ENCODE measurements at regions not wholly inside any gene's neighbourhood (a gene's known extent, or its start where the extent isn't known, plus 50 kb on each side); places are given as distances from the start of the nearest gene placed in this dataset.

GRCh38 chr7:82549616-82550285 is 106.2 kb upstream of the CACNA2D1 start:
- CTCF ChIA-PET, result no interaction called here
- in situ Hi-C loops (cut with HindIII; ENCODE audit: low pct_unique_long_range_greater_than_20kb, low sequenced_read_pairs), result no loop called here
- H3K36me3 ChIP-seq (ENCODE audit: control insufficient read depth, insufficient read depth, low read length), result no peaks in the 10 kb centered on the region

GRCh38 chr7:82548141-82548688 is 104.6 kb upstream of the CACNA2D1 start:
- intact Hi-C loops (cut with micrococcal nuclease; ENCODE audit: unreplicated experiment), result no loop called here
- no TSS peak for BruUV-seq (replicated peaks)

More at GRCh38 chr7:82549616-82550285, 106.2 kb upstream of the CACNA2D1 start:
- BruUV-seq (replicated peaks), result no TSS peak
- no peak for ATAC-seq
- intact Hi-C loops (cut with micrococcal nuclease; ENCODE audit: unreplicated experiment), result loop anchor here (2.0 kb wide), 1 partner anchor 21 kb away; no protein-coding TSS in a partner anchor
- no peaks in the 10 kb centered on the region for H3K27me3 ChIP-seq (ENCODE audit: control insufficient read depth, insufficient read depth, low read length)
- H3K4me3 ChIP-seq (ENCODE audit: low read depth in 2 of 2, low read length in 2 of 2), result no peak overlapping the region
- POLR2A ChIA-PET, result no interaction called here
- H3K4me1 ChIP-seq (ENCODE audit: control insufficient read depth, insufficient read depth, low read length), result no peaks in the 10 kb centered on the region
- H3K27ac ChIP-seq (ENCODE audit: low read length), result no peak overlapping the region
- DNase-seq (ENCODE audit: low read depth, low spot score), result no peak
- H3K9me3 ChIP-seq (ENCODE audit: control insufficient read depth, insufficient read depth, low read depth, low read length), result no peaks in the 10 kb centered on the region
- TF ChIP-seq CTCF (IDR thresholded peaks at IDR 0.05) (no peak), REST (IDR thresholded peaks at IDR 0.05; ENCODE audit: insufficient read depth in 1 of 2, low read depth in 2 of 2, low read length in 1 of 2) (no peak), TCF7L2 (IDR thresholded peaks at IDR 0.05; ENCODE audit: low read depth, low read length) (no peak), POLR2AphosphoS5 (IDR thresholded peaks at IDR 0.05; ENCODE audit: low read depth, low read length) (no peak)

More at GRCh38 chr7:82548141-82548688, 104.6 kb upstream of the CACNA2D1 start:
- ChIA-PET POLR2A (no interaction called here), CTCF (no interaction called here)
- TF ChIP-seq CTCF (IDR thresholded peaks at IDR 0.05) (no peak), POLR2AphosphoS5 (IDR thresholded peaks at IDR 0.05; ENCODE audit: low read depth, low read length) (no peak), REST (IDR thresholded peaks at IDR 0.05; ENCODE audit: insufficient read depth in 1 of 2, low read depth in 2 of 2, low read length in 1 of 2) (no peak), SIN3A (IDR thresholded peaks at IDR 0.05; ENCODE audit: borderline replicate concordance, insufficient read depth, low read depth, low read length) (no peak), TCF7L2 (IDR thresholded peaks at IDR 0.05; ENCODE audit: low read depth, low read length) (no peak)
- Histone ChIP-seq H3K27me3 (ENCODE audit: control insufficient read depth, insufficient read depth, low read length) (no peaks in the 10 kb centered on the region), H3K4me3 (ENCODE audit: low read depth in 2 of 2, low read length in 2 of 2) (no peak overlapping the region), H3K36me3 (ENCODE audit: control insufficient read depth, insufficient read depth, low read length) (no peaks in the 10 kb centered on the region), H3K9me3 (ENCODE audit: control insufficient read depth, insufficient read depth, low read depth, low read length) (no peaks in the 10 kb centered on the region), H3K27ac (ENCODE audit: low read length) (no peak overlapping the region), H3K4me1 (ENCODE audit: control insufficient read depth, insufficient read depth, low read length) (no peaks in the 10 kb centered on the region)
- DNase-seq (ENCODE audit: low read depth, low spot score) (no peak), ATAC-seq (no peak)
- in situ Hi-C loops (cut with HindIII; ENCODE audit: low pct_unique_long_range_greater_than_20kb, low sequenced_read_pairs), result no loop called here
